GM12892 (cell line): ENCODE measurements at regions not wholly inside any gene's neighbourhood (a gene's known extent, or its start where the extent isn't known, plus 50 kb on each side); places are given as distances from the start of the nearest gene placed in this dataset.

Experiments
- POLR2A ChIP-seq: IDR thresholded peaks from 2 replicates; pipeline ENCODE4 v1.6.1; 2011; ENCODE audit warnings: low read depth, low read length, control low read depth
- POLR2AphosphoS5 ChIP-seq: IDR thresholded peaks from 2 replicates; pipeline ENCODE4 v1.6.1; 2011; ENCODE audit warnings: low read depth, low read length, control low read depth

DNA sequence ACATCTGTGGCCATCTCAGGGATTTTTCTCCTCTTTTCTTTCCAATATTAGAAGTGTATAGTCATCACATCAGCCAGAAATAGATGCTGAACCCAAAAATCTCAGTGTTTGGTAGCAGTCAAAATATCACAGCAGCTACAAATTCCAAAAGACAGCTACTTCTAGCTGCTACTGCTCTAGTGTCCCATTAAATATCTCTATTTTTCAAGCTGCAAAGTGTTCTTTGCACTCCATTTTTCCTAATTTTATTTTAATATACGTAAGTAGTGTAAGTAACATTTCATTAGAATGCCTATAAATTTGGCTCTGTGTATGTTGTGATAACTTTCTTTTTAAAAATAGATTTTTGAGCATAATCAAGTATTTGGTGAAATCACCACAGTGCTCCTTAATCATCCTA is 967.3 kb downstream of the BCL11A start:
- TF ChIP-seq POLR2AphosphoS5, result no peak
- TF ChIP-seq POLR2A, result no peak
